ENCODE measurements at regions not wholly inside any gene's neighbourhood (a gene's known extent, or its start where the extent isn't known, plus 50 kb on each side); places are given as distances from the start of the nearest gene placed in this dataset.

GRCh38 chr3:81884791-81885190, 123.3 kb upstream of the GBE1 start:
- TF ChIP-seq CTCF (conservative IDR thresholded peaks at IDR 0.05; ENCODE audit: low read depth in 2 of 2) (no peak), ETS1 (IDR thresholded peaks at IDR 0.05) (no peak), REST (IDR thresholded peaks at IDR 0.05; ENCODE audit: unreplicated experiment) (no peak), ZNF114 (CRISPR knock-in tag; IDR thresholded peaks at IDR 0.05) (no peak), POLR2AphosphoS5 (IDR thresholded peaks at IDR 0.05; ENCODE audit: low read depth) (no peak), EZH2 (IDR thresholded peaks at IDR 0.05; ENCODE audit: low read depth, unreplicated experiment) (no peak), EZH2phosphoT487 (IDR thresholded peaks at IDR 0.05; ENCODE audit: unreplicated experiment) (no peak), JUNB (IDR thresholded peaks at IDR 0.05; ENCODE audit: unreplicated experiment) (no peak), CREB1 (CRISPR knock-in tag; IDR thresholded peaks at IDR 0.05; ENCODE audit: low read depth) (no peak), NANOG (IDR thresholded peaks at IDR 0.05; ENCODE audit: borderline replicate concordance) (no peak), ZNF331 (CRISPR knock-in tag; IDR thresholded peaks at IDR 0.05; ENCODE audit: low read depth) (no peak)
